H1 (cell line): ENCODE measurements at regions not wholly inside any gene's neighbourhood (a gene's known extent, or its start where the extent isn't known, plus 50 kb on each side); places are given as distances from the start of the nearest gene placed in this dataset.

ENCODE experiments used
- ASH2L ChIP-seq: fragments of 200-600, 300-600 bp; sonication (generic); IDR thresholded peaks from one replicate; pipeline ENCODE4 v1.7.1; 2017; ENCODE audit warnings: low read length
- ATF2 ChIP-seq: IDR thresholded peaks from 2 replicates; pipeline ENCODE4 v1.6.1; 2012; ENCODE audit warnings: low read length, inconsistent platforms
- BACH1 ChIP-seq: IDR thresholded peaks from 2 replicates; pipeline ENCODE4 v1.6.1; 2012; ENCODE audit warnings: low read length, improper control_type of control experiment
- SIN3A ChIP-seq, 2 experiments: IDR thresholded peaks in 1 of 2; conservative IDR thresholded peaks in 1 of 2; 2 replicates each; pipeline ENCODE4 v1.6.1; 2011 to 2012; ENCODE audit warnings: low read length in 2 of 2, improper control_type of control experiment in 1 of 2, low read depth in 1 of 2, mild to moderate bottlenecking in 1 of 2
- SIRT6 ChIP-seq: IDR thresholded peaks from one replicate; pipeline ENCODE4 v1.7.1; 2012; ENCODE audit warnings: low read length, inconsistent platforms
- SUZ12 ChIP-seq: fragments of 200-600 bp; sonication (generic); IDR thresholded peaks from 2 replicates; pipeline ENCODE4 v1.6.1; 2012; ENCODE audit warnings: mild to moderate bottlenecking, inconsistent platforms, low read length, moderate library complexity, mixed read lengths

GRCh38 chr2:52884761-52885352, 882.7 kb upstream of the CHAC2 start (continued):
- no peak for TF ChIP-seq ATF2
- TF ChIP-seq SIN3A (conservative IDR thresholded peaks at IDR 0.05 in 1 of 2, IDR thresholded peaks at IDR 0.05 in 1 of 2; ENCODE audit: low read depth in 1 of 2, low read length in 2 of 2) = no peak
- no peak for TF ChIP-seq BACH1
- no peak for TF ChIP-seq ASH2L
- TF ChIP-seq SIRT6 = no peak
- no peak for TF ChIP-seq SUZ12
